Fibroblast of lung (primary cell): ENCODE measurements at regions not wholly inside any gene's neighbourhood (a gene's known extent, or its start where the extent isn't known, plus 50 kb on each side); places are given as distances from the start of the nearest gene placed in this dataset.

ENCODE experiments used
- CTCF ChIP-seq, 2 donors: IDR thresholded peaks in 1 of 2; conservative IDR thresholded peaks in 1 of 2; 1 replicate in 1 of 2; 2 replicates in 1 of 2; pipeline ENCODE4 v1.5.1; 2011 to 2012; ENCODE audit warnings: low read length in 2 of 2, control low read depth in 1 of 2, inconsistent platforms in 1 of 2, low read depth in 1 of 2, mild to moderate bottlenecking in 1 of 2
- EZH2 ChIP-seq: IDR thresholded peaks from 2 replicates; pipeline ENCODE4 v1.5.1; 2012; ENCODE audit warnings: low read length, control low read depth, mild to moderate bottlenecking; ENCODE audit errors: missing control alignments

- TF ChIP-seq CTCF (conservative IDR thresholded peaks at IDR 0.05 in 1 of 2, IDR thresholded peaks at IDR 0.05 in 1 of 2; ENCODE audit: low read depth in 1 of 2, low read length in 2 of 2), result peak; percentile 64 to 67
- no peak for TF ChIP-seq EZH2
Observed at GRCh38 chr6:48765352-48765961, 654.5 kb upstream of the PTCHD4 start.
